Spleen (tissue), 7 donors: ENCODE measurements at regions not wholly inside any gene's neighbourhood (a gene's known extent, or its start where the extent isn't known, plus 50 kb on each side); places are given as distances from the start of the nearest gene placed in this dataset.

Experiments used
- POLR2A ChIP-seq, 3 donors: fragments of 450-650 bp; IDR thresholded peaks; one replicate each; pipeline ENCODE4 v1.5.1; 2017; ENCODE audit warnings: antibody characterized with exemption in 3 of 3, mild to moderate bottlenecking in 1 of 3
- TF ChIP-seq, protein P1 (sequence below), 11 experiments: fragments of 200-600 bp in 7 of 11; fragments of 450-650 bp in 4 of 11; sonication (generic) in 4 of 11; IDR thresholded peaks in 8 of 11; conservative IDR thresholded peaks in 3 of 11; 1 replicate in 7 of 11; 2 replicates in 4 of 11; pipeline versions ENCODE4 v1.4.0 to v1.8.0; 2016 to 2021; ENCODE audit warnings: antibody characterized with exemption in 11 of 11, inconsistent platforms in 4 of 11, mild to moderate bottlenecking in 1 of 11
- donor health status: DM: no; HTN: no; CAD: no; lungs with moderate emphysema.
- donor health status: DM: no; HTN: no; CAD: no.
- donor health status: DM: no; HTN: no; CAD: no.

DNA sequence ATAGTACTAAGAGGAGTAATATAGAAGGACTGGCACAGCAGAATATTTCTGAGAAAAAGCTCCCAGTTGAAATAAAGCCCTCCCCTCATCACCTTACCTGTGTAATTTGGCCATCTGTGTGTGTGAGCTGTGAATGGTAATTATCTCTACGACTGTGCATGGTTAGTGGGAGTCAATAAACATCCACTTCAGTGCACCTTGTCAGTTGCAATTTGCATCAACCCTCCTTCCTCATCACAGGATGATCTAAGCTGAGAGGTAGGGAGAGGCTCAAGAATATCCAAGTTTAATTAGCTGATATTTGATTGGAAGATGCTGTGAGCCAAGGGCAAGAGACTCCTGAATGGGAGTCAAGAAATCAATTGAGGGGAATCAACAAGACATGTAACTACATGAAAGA lies 694.9 kb upstream of the KLHL29 start:
- no peak for TF ChIP-seq POLR2A (IDR thresholded peaks at IDR 0.05)
- TF ChIP-seq, protein P1, sequence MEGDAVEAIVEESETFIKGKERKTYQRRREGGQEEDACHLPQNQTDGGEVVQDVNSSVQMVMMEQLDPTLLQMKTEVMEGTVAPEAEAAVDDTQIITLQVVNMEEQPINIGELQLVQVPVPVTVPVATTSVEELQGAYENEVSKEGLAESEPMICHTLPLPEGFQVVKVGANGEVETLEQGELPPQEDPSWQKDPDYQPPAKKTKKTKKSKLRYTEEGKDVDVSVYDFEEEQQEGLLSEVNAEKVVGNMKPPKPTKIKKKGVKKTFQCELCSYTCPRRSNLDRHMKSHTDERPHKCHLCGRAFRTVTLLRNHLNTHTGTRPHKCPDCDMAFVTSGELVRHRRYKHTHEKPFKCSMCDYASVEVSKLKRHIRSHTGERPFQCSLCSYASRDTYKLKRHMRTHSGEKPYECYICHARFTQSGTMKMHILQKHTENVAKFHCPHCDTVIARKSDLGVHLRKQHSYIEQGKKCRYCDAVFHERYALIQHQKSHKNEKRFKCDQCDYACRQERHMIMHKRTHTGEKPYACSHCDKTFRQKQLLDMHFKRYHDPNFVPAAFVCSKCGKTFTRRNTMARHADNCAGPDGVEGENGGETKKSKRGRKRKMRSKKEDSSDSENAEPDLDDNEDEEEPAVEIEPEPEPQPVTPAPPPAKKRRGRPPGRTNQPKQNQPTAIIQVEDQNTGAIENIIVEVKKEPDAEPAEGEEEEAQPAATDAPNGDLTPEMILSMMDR (IDR thresholded peaks at IDR 0.05 in 8 of 11, conservative IDR thresholded peaks at IDR 0.05 in 3 of 11), result no peak
